Bronchial epithelial cell (primary cell): ENCODE measurements at regions not wholly inside any gene's neighbourhood (a gene's known extent, or its start where the extent isn't known, plus 50 kb on each side); places are given as distances from the start of the nearest gene placed in this dataset.
"Not testable (repeated sequence)": the region's sequence is repeated elsewhere in the genome, so short reads cannot be mapped to it uniquely, and the experiment has no call there.

Source experiments
- DNase-seq: peaks from one replicate; pipeline ENCODE4 v3.0.0-alpha.2; 2010; ENCODE audit warnings: low read depth
- FAIRE-seq: peaks from 2 replicates; lab custom pipeline; 2011; peaks lifted over from hg19 to GRCh38; lab: Jason Lieb, UNC
- H3K27me3 ChIP-seq: 2 replicates; pipeline ENCODE4 v1.5.1; 2011; ENCODE audit warnings: low read length; ENCODE audit not compliant: control insufficient read depth, insufficient read depth
- H3K36me3 ChIP-seq: 2 replicates; pipeline ENCODE4 v1.5.1; 2011; ENCODE audit warnings: low read length; ENCODE audit not compliant: control insufficient read depth, insufficient read depth
- H3K4me3 ChIP-seq: 2 replicates; pipeline ENCODE4 v1.5.1; 2011; ENCODE audit warnings: mild to moderate bottlenecking, low read depth, low read length, control low read depth
- CTCF ChIP-seq: IDR thresholded peaks from 2 replicates; pipeline ENCODE4 v1.5.1; 2011; ENCODE audit warnings: mild to moderate bottlenecking, moderate library complexity, low read length, control low read depth, inconsistent platforms; ENCODE audit not compliant: insufficient read depth, severe bottlenecking

- no peaks in the 10 kb centered on the region for H3K27me3 ChIP-seq
- no peaks in the 10 kb centered on the region for H3K36me3 ChIP-seq
- FAIRE-seq, result no peak
- no peak for DNase-seq
- TF ChIP-seq CTCF, result no peak
- no peak overlapping the region for H3K4me3 ChIP-seq
These were observed 131.2 kb upstream of the TBX3 start for GRCh38 chr12:114815026-114815795.

GRCh38 chr12:114812858-114813761 is 129.1 kb upstream of the TBX3 start:
- no peaks in the 10 kb centered on the region for H3K27me3 ChIP-seq
- no peaks in the 10 kb centered on the region for H3K36me3 ChIP-seq
- FAIRE-seq (no peak), DNase-seq (no peak)
- H3K4me3 ChIP-seq, result no peak overlapping the region
- no peak for TF ChIP-seq CTCF

- FAIRE-seq, result no peak
- H3K36me3 ChIP-seq, result no peaks in the 10 kb centered on the region
- TF ChIP-seq CTCF, result no peak
These were observed 128.4 kb upstream of the TBX3 start for GRCh38 chr12:114812384-114812783.

GRCh38 chr12:114809097-114809496 is 125.1 kb upstream of the TBX3 start:
- DNase-seq (no peak), FAIRE-seq (no peak)
- no peak for TF ChIP-seq CTCF
- Histone ChIP-seq H3K4me3 (no peak overlapping the region), H3K36me3 (no peaks in the 10 kb centered on the region), H3K27me3 (no peaks in the 10 kb centered on the region)

More at GRCh38 chr12:114812384-114812783, 128.4 kb upstream of the TBX3 start:
- DNase-seq, result no peak
- H3K4me3 ChIP-seq, result no peak overlapping the region
- no peaks in the 10 kb centered on the region for H3K27me3 ChIP-seq

GRCh38 chr12:114801381-114801780 is 117.4 kb upstream of the TBX3 start:
- DNase-seq, H3K4me3 ChIP-seq, H3K27me3 ChIP-seq, FAIRE-seq, H3K36me3 ChIP-seq: not testable (repeated sequence)

GRCh38 chr12:114800566-114800965 is 116.6 kb upstream of the TBX3 start:
- not testable (repeated sequence) for H3K27me3 ChIP-seq, H3K36me3 ChIP-seq, H3K4me3 ChIP-seq, DNase-seq, FAIRE-seq
